HEK293 (cell line): ENCODE measurements at regions not wholly inside any gene's neighbourhood (a gene's known extent, or its start where the extent isn't known, plus 50 kb on each side); places are given as distances from the start of the nearest gene placed in this dataset.

Experiments
- CTCF ChIA-PET: fragments of 350-600 bp; formaldehyde crosslinking; extraction: SDS; loops from one replicate; lab custom pipeline; 2021; ENCODE audit warnings: antibody characterized with exemption; lab: Yijun Ruan, JAX
- POLR2A ChIA-PET: fragments of 300-600 bp; formaldehyde crosslinking; extraction: SDS; loops from one replicate; lab custom pipeline; 2020; ENCODE audit warnings: antibody characterized with exemption, inconsistent platforms; lab: Yijun Ruan, JAX
- H3K27ac ChIP-seq: fragments of 200-500 bp; sonication (Bioruptor generic); 2 replicates; pipeline ENCODE4 v1.5.1; 2014; ENCODE audit warnings: low read depth, low read length, control low read depth, inconsistent platforms; ENCODE audit errors: extremely low read depth
- H3K36me3 ChIP-seq, 2 experiments: fragments of 200-500 bp in 1 of 2; sonication (Bioruptor generic) in 1 of 2; 1 replicate in 1 of 2; 2 replicates in 1 of 2; pipeline ENCODE4 v1.5.1; 2014 to 2017; ENCODE audit warnings: inconsistent platforms in 2 of 2, low read length in 2 of 2; ENCODE audit not compliant: control insufficient read depth in 2 of 2, insufficient read depth in 1 of 2
- H3K4me1 ChIP-seq: fragments of 200-500 bp; sonication (Bioruptor generic); 2 replicates; pipeline ENCODE4 v1.5.1; 2014; ENCODE audit warnings: mild to moderate bottlenecking, low read length, inconsistent platforms; ENCODE audit not compliant: control insufficient read depth, insufficient read depth
- H3K4me3 ChIP-seq: 2 replicates; pipeline ENCODE4 v1.5.1; 2011; ENCODE audit warnings: low read depth, mild to moderate bottlenecking, control low read depth, low read length, moderate library complexity
- H3K9me3 ChIP-seq: fragments of 200-500 bp; sonication (Bioruptor generic); 2 replicates; pipeline ENCODE4 v1.5.1; 2014; ENCODE audit warnings: low read depth, low read length, inconsistent platforms; ENCODE audit not compliant: control insufficient read depth, insufficient read depth
- HOXC10 ChIP-seq: sonication (generic); formaldehyde crosslinking; IDR thresholded peaks from 2 replicates; pipeline ENCODE4 v1.8.1; 2023; ENCODE audit warnings: mild to moderate bottlenecking, missing genetic modification reagents
- KLF9 ChIP-seq: fragments of 450-650 bp; formaldehyde crosslinking; IDR thresholded peaks from 2 replicates; pipeline ENCODE4 v1.5.1; 2016; ENCODE audit warnings: missing biosample characterization, missing genetic modification characterization, low read depth
- MZF1 ChIP-seq: fragments of 450-650 bp; formaldehyde crosslinking; IDR thresholded peaks from 2 replicates; pipeline ENCODE4 v1.5.1; 2017; ENCODE audit warnings: missing biosample characterization, missing genetic modification characterization, borderline replicate concordance
- ZBTB1 ChIP-seq: fragments of 450-650 bp; formaldehyde crosslinking; IDR thresholded peaks from 2 replicates; pipeline ENCODE4 v1.5.1; 2016; ENCODE audit warnings: missing biosample characterization, missing genetic modification characterization
- ZBTB21 ChIP-seq: fragments of 450-650 bp; formaldehyde crosslinking; IDR thresholded peaks from 2 replicates; pipeline ENCODE4 v1.5.1; 2017; ENCODE audit warnings: missing biosample characterization, missing genetic modification characterization
- ZBTB48 ChIP-seq: fragments of 450-650 bp; formaldehyde crosslinking; IDR thresholded peaks from 2 replicates; pipeline ENCODE4 v1.5.1; 2016; ENCODE audit warnings: missing biosample characterization, missing genetic modification characterization
- ZFP37 ChIP-seq: fragments of 450-650 bp; formaldehyde crosslinking; IDR thresholded peaks from 2 replicates; pipeline ENCODE4 v1.5.1; 2016; ENCODE audit warnings: missing biosample characterization, missing genetic modification characterization
- ZNF10 ChIP-seq: fragments of 450-650 bp; formaldehyde crosslinking; IDR thresholded peaks from 2 replicates; pipeline ENCODE4 v1.5.1; 2017; ENCODE audit warnings: missing biosample characterization, missing genetic modification characterization
- ZNF112 ChIP-seq: fragments of 450-650 bp; formaldehyde crosslinking; IDR thresholded peaks from 2 replicates; pipeline ENCODE4 v1.5.0; 2017; ENCODE audit warnings: missing biosample characterization, missing genetic modification characterization
- ZNF133 ChIP-seq: fragments of 450-650 bp; formaldehyde crosslinking; IDR thresholded peaks from 2 replicates; pipeline ENCODE4 v1.5.1; 2016; ENCODE audit warnings: missing biosample characterization, missing genetic modification characterization
- ZNF16 ChIP-seq: fragments of 450-650 bp; formaldehyde crosslinking; IDR thresholded peaks from 2 replicates; pipeline ENCODE4 v1.5.1; 2016; ENCODE audit warnings: low read depth, missing biosample characterization, missing genetic modification characterization
- ZNF239 ChIP-seq: fragments of 450-650 bp; formaldehyde crosslinking; IDR thresholded peaks from 2 replicates; pipeline ENCODE4 v1.5.1; 2016; ENCODE audit warnings: missing biosample characterization, missing genetic modification characterization
- ZNF266 ChIP-seq: fragments of 450-650 bp; formaldehyde crosslinking; IDR thresholded peaks from 2 replicates; pipeline ENCODE4 v1.5.1; 2016; ENCODE audit warnings: missing biosample characterization, missing genetic modification characterization, low read depth
- ZNF366 ChIP-seq: fragments of 450-650 bp; formaldehyde crosslinking; conservative IDR thresholded peaks from 2 replicates; pipeline ENCODE4 v1.5.1; 2016; ENCODE audit warnings: missing biosample characterization, missing genetic modification characterization
- ZNF558 ChIP-seq: fragments of 450-650 bp; formaldehyde crosslinking; IDR thresholded peaks from 2 replicates; pipeline ENCODE4 v1.5.1; 2016; ENCODE audit warnings: missing biosample characterization, missing genetic modification characterization
- ZNF654 ChIP-seq: fragments of 450-650 bp; formaldehyde crosslinking; IDR thresholded peaks from 2 replicates; pipeline ENCODE4 v1.5.1; 2016; ENCODE audit warnings: low read depth, missing biosample characterization, missing genetic modification characterization
- ZNF776 ChIP-seq: fragments of 450-650 bp; formaldehyde crosslinking; IDR thresholded peaks from 2 replicates; pipeline ENCODE4 v1.5.0; 2017; ENCODE audit warnings: missing biosample characterization, missing genetic modification characterization, borderline replicate concordance
- ZNF837 ChIP-seq: fragments of 450-650 bp; formaldehyde crosslinking; IDR thresholded peaks from 2 replicates; pipeline ENCODE4 v1.5.1; 2016; ENCODE audit warnings: missing biosample characterization, missing genetic modification characterization
- TF ChIP-seq, protein P1 (sequence below): fragments of 450-650 bp; formaldehyde crosslinking; IDR thresholded peaks from 2 replicates; pipeline ENCODE4 v1.5.1; 2017; ENCODE audit warnings: missing biosample characterization, missing genetic modification characterization
- TF ChIP-seq, protein P2 (sequence below): fragments of 450-650 bp; formaldehyde crosslinking; IDR thresholded peaks from 2 replicates; pipeline ENCODE4 v1.5.0; 2017; ENCODE audit warnings: missing biosample characterization, missing genetic modification characterization, borderline replicate concordance
- TF ChIP-seq, protein P3 (sequence below): fragments of 450-650 bp; formaldehyde crosslinking; IDR thresholded peaks from 2 replicates; pipeline ENCODE4 v1.5.1; 2016; ENCODE audit warnings: missing biosample characterization, missing genetic modification characterization
- TF ChIP-seq, protein P4 (sequence below): fragments of 450-650 bp; formaldehyde crosslinking; IDR thresholded peaks from 2 replicates; pipeline ENCODE4 v1.5.1; 2016; ENCODE audit warnings: missing biosample characterization, missing genetic modification characterization, borderline replicate concordance

DNA sequence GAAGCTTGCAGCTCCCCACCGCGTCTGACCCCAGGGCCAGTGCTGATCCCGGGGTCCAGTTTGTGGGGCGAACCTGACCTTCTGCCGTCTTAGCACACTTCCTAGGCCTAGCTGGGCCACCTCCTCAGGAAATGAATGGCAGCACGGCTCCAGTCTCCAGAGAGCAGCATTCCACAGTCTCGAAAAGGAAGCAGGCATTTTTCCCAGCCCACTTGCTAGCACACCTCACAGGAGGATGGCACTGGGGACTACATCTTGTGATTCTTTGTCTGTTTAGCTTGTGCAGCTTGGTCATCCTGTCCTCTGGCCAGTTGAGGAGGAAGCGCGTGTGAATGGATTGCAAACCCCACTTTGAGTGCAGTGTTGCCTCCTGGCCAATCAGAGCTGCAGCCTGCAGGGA lies 308.0 kb upstream of the IRX2 start:
- Histone ChIP-seq H3K4me3 (no peak overlapping the region), H3K36me3 (no peaks in the 10 kb centered on the region), H3K4me1 (no peaks in the 10 kb centered on the region), H3K9me3 (no peaks in the 10 kb centered on the region), H3K27ac (no peak overlapping the region)
- CTCF ChIA-PET = no interaction called here
- TF ChIP-seq KLF9 (tag by site-specific recombination) = no peak
- no peak for TF ChIP-seq ZNF366
- TF ChIP-seq, protein P1, sequence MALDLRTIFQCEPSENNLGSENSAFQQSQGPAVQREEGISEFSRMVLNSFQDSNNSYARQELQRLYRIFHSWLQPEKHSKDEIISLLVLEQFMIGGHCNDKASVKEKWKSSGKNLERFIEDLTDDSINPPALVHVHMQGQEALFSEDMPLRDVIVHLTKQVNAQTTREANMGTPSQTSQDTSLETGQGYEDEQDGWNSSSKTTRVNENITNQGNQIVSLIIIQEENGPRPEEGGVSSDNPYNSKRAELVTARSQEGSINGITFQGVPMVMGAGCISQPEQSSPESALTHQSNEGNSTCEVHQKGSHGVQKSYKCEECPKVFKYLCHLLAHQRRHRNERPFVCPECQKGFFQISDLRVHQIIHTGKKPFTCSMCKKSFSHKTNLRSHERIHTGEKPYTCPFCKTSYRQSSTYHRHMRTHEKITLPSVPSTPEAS = no peak
- TF ChIP-seq ZNF654 (tag by site-specific recombination) = no peak
- TF ChIP-seq ZFP37 = no peak
- POLR2A ChIA-PET = no interaction called here

DNA sequence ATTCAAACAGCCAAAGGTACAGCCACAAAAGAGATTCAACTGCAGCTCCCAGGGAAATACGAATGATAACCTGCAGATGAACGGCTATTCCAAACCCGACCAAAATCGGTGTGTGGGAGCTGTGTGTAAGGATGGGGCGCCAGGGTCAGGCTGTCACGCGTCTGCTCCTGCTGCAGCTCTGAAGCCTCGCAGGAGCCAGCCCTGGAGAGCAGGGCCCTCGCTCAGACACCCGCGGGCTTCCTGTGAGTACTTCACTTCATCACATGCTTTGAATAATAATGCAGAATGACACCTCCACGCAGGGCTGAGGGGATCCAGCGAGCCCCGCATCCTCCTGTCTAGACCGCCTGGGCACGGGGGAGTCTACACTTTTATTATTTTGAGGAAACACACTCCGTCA lies 307.5 kb upstream of the IRX2 start:
- POLR2A ChIA-PET = no interaction called here
- CTCF ChIA-PET = no interaction called here
- no peaks in the 10 kb centered on the region for H3K36me3 ChIP-seq
- H3K9me3 ChIP-seq = no peaks in the 10 kb centered on the region
- no peaks in the 10 kb centered on the region for H3K4me1 ChIP-seq
- TF ChIP-seq, protein P2, sequence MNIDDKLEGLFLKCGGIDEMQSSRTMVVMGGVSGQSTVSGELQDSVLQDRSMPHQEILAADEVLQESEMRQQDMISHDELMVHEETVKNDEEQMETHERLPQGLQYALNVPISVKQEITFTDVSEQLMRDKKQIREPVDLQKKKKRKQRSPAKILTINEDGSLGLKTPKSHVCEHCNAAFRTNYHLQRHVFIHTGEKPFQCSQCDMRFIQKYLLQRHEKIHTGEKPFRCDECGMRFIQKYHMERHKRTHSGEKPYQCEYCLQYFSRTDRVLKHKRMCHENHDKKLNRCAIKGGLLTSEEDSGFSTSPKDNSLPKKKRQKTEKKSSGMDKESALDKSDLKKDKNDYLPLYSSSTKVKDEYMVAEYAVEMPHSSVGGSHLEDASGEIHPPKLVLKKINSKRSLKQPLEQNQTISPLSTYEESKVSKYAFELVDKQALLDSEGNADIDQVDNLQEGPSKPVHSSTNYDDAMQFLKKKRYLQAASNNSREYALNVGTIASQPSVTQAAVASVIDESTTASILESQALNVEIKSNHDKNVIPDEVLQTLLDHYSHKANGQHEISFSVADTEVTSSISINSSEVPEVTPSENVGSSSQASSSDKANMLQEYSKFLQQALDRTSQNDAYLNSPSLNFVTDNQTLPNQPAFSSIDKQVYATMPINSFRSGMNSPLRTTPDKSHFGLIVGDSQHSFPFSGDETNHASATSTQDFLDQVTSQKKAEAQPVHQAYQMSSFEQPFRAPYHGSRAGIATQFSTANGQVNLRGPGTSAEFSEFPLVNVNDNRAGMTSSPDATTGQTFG (tag by site-specific recombination) = no peak
- TF ChIP-seq ZNF266 = no peak
- no peak for TF ChIP-seq ZNF112 (tag by site-specific recombination)
- TF ChIP-seq HOXC10 (CRISPR knock-in tag) = no peak
- TF ChIP-seq ZNF558 = no peak
- no peak for TF ChIP-seq MZF1 (tag by site-specific recombination)
- TF ChIP-seq, protein P3, sequence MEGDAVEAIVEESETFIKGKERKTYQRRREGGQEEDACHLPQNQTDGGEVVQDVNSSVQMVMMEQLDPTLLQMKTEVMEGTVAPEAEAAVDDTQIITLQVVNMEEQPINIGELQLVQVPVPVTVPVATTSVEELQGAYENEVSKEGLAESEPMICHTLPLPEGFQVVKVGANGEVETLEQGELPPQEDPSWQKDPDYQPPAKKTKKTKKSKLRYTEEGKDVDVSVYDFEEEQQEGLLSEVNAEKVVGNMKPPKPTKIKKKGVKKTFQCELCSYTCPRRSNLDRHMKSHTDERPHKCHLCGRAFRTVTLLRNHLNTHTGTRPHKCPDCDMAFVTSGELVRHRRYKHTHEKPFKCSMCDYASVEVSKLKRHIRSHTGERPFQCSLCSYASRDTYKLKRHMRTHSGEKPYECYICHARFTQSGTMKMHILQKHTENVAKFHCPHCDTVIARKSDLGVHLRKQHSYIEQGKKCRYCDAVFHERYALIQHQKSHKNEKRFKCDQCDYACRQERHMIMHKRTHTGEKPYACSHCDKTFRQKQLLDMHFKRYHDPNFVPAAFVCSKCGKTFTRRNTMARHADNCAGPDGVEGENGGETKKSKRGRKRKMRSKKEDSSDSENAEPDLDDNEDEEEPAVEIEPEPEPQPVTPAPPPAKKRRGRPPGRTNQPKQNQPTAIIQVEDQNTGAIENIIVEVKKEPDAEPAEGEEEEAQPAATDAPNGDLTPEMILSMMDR (tag by site-specific recombination) = no peak
- TF ChIP-seq, protein P4, sequence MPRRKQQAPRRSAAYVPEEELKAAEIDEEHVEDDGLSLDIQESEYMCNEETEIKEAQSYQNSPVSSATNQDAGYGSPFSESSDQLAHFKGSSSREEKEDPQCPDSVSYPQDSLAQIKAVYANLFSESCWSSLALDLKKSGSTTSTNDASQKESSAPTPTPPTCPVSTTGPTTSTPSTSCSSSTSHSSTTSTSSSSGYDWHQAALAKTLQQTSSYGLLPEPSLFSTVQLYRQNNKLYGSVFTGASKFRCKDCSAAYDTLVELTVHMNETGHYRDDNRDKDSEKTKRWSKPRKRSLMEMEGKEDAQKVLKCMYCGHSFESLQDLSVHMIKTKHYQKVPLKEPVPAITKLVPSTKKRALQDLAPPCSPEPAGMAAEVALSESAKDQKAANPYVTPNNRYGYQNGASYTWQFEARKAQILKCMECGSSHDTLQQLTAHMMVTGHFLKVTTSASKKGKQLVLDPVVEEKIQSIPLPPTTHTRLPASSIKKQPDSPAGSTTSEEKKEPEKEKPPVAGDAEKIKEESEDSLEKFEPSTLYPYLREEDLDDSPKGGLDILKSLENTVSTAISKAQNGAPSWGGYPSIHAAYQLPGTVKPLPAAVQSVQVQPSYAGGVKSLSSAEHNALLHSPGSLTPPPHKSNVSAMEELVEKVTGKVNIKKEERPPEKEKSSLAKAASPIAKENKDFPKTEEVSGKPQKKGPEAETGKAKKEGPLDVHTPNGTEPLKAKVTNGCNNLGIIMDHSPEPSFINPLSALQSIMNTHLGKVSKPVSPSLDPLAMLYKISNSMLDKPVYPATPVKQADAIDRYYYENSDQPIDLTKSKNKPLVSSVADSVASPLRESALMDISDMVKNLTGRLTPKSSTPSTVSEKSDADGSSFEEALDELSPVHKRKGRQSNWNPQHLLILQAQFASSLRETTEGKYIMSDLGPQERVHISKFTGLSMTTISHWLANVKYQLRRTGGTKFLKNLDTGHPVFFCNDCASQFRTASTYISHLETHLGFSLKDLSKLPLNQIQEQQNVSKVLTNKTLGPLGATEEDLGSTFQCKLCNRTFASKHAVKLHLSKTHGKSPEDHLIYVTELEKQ (tag by site-specific recombination) = no peak
- no peak for TF ChIP-seq ZNF16 (tag by site-specific recombination)
- no peak for TF ChIP-seq ZBTB48 (tag by site-specific recombination)
- TF ChIP-seq ZBTB1 (tag by site-specific recombination) = no peak
- no peak for TF ChIP-seq ZNF776 (tag by site-specific recombination)
- TF ChIP-seq ZNF239 (tag by site-specific recombination) = no peak
- no peak for TF ChIP-seq ZNF837 (tag by site-specific recombination)
- TF ChIP-seq ZNF10 = no peak
- TF ChIP-seq ZBTB21 = no peak
- no peak for TF ChIP-seq ZNF133 (tag by site-specific recombination)
- TF ChIP-seq, all 188 proteins: peak for 0
- H3K4me3 ChIP-seq = no peak overlapping the region
- no peak overlapping the region for H3K27ac ChIP-seq
